Colonic mucosa (tissue), 4 donors: ENCODE measurements at regions not wholly inside any gene's neighbourhood (a gene's known extent, or its start where the extent isn't known, plus 50 kb on each side); places are given as distances from the start of the nearest gene placed in this dataset.

Experiments used
- DNase-seq: peaks from one replicate; pipeline ENCODE4 v3.0.0-alpha.2; 2020
- H3K27ac ChIP-seq: fragments of 200-600 bp; one replicate; pipeline ENCODE4 v1.8.0; 2021
- H3K27me3 ChIP-seq: fragments of 200-600 bp; one replicate; pipeline ENCODE4 v1.8.0; 2021
- H3K36me3 ChIP-seq: fragments of 200-600 bp; one replicate; pipeline ENCODE4 v1.8.0; 2021
- H3K4me1 ChIP-seq: fragments of 200-600 bp; one replicate; pipeline ENCODE4 v1.8.0; 2021; ENCODE audit warnings: mild to moderate bottlenecking
- H3K4me3 ChIP-seq: fragments of 200-600 bp; one replicate; pipeline ENCODE4 v1.8.0; 2021
- H3K9ac ChIP-seq, 2 donors: one replicate each; pipeline ENCODE4 v1.7.0; 2013; ENCODE audit warnings: control low read depth in 2 of 2, low read depth in 2 of 2, low read length in 2 of 2
- H3K9me3 ChIP-seq: fragments of 200-600 bp; one replicate; pipeline ENCODE4 v1.8.0; 2021
- intact Hi-C: fragments of 100-400 bp; cut with DNase I; formaldehyde crosslinking; loops from one replicate; pipeline ENCODE4 v1.14.1; 2022
- TF ChIP-seq, protein P1 (sequence below): fragments of 200-600 bp; IDR thresholded peaks from one replicate; pipeline ENCODE4 v1.8.0; 2022; ENCODE audit warnings: antibody characterized with exemption, mild to moderate bottlenecking
- donor health status: healthy.
- donor health status: DM: no; HTN: no; CAD: no.
- donor health status: DM: no; HTN: no; CAD: no.

DNA sequence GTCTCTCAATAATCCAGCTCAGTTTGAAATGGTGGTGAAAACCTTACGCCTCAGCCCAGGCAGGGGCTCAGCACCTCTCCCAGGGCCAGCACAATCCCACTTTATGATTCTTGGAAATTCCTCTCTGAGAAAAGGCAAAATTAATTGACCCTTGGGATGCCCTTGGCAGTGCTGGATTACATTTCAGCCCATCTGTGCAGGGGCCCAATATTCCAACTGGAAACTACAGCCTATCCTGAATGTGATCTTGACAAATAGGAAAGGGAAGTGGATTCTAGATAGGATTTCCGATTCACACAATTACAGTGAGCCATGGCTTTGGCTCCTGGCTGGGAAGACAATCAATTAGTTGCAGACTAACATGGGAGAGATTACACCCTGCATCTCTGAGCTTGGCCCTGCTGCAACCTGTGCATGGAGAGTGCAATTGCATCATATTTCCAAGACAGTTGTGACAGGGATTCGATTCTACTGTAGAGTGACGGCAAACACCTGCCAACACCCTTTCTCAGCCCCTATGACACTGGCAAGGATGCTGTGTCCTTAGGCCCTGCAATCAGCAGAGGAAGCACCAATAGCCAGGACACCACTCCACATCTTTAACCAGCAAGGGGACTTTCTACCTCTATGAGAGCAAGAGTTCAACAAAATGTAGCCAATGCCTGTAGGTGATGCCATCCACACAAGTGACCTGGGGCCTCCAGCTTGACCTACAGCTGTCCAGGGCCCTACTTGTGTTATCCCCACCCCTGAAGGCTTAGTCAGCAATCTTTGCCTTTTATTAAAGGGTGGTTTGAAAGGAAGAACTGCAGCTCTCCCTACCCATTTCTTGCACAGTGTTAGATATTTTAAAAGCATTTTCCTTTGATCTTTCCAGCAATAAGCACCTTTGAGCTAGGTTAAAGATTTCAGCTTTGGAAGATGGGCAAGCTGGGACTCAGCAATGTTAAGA lies 187.2 kb upstream of the HS6ST1 start:
- Histone ChIP-seq H3K9ac (no peak overlapping the region), H3K27me3 (no peaks in the 10 kb centered on the region), H3K4me1 (no peaks in the 10 kb centered on the region), H3K36me3 (no peaks in the 10 kb centered on the region), H3K4me3 (no peak overlapping the region), H3K27ac (no peak overlapping the region), H3K9me3 (no peaks in the 10 kb centered on the region)
- DNase-seq: no peak
- intact Hi-C loops: no loop called here
- TF ChIP-seq, protein P1, sequence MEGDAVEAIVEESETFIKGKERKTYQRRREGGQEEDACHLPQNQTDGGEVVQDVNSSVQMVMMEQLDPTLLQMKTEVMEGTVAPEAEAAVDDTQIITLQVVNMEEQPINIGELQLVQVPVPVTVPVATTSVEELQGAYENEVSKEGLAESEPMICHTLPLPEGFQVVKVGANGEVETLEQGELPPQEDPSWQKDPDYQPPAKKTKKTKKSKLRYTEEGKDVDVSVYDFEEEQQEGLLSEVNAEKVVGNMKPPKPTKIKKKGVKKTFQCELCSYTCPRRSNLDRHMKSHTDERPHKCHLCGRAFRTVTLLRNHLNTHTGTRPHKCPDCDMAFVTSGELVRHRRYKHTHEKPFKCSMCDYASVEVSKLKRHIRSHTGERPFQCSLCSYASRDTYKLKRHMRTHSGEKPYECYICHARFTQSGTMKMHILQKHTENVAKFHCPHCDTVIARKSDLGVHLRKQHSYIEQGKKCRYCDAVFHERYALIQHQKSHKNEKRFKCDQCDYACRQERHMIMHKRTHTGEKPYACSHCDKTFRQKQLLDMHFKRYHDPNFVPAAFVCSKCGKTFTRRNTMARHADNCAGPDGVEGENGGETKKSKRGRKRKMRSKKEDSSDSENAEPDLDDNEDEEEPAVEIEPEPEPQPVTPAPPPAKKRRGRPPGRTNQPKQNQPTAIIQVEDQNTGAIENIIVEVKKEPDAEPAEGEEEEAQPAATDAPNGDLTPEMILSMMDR: no peak

DNA sequence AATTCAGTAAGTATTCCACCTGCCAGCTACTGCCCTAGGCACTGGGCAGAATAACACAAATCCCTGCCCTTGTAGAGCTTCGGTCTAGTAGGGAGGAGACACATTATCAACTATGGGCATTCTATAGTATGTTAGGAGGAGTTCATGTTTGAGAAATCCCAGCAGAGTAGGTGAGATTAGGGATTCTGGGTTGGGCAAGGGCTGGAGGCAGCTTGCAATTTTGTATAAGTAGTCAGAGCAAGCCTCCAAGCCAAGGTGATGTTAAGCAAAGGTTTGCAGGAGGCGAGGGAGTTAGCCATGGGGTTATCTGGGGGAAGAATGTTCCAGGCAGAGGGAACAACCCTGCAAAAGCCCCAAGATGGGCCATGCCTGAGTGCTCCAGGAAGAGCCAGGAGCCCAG lies 187.9 kb upstream of the HS6ST1 start:
- H3K4me1 ChIP-seq: no peaks in the 10 kb centered on the region
- no peak overlapping the region for H3K9ac ChIP-seq
- H3K36me3 ChIP-seq: no peaks in the 10 kb centered on the region
- H3K27ac ChIP-seq: no peak overlapping the region
- no peaks in the 10 kb centered on the region for H3K9me3 ChIP-seq
- no peak overlapping the region for H3K4me3 ChIP-seq
- H3K27me3 ChIP-seq: no peaks in the 10 kb centered on the region
- intact Hi-C loops: no loop called here
- DNase-seq: no peak
- TF ChIP-seq, protein P1: no peak

DNA sequence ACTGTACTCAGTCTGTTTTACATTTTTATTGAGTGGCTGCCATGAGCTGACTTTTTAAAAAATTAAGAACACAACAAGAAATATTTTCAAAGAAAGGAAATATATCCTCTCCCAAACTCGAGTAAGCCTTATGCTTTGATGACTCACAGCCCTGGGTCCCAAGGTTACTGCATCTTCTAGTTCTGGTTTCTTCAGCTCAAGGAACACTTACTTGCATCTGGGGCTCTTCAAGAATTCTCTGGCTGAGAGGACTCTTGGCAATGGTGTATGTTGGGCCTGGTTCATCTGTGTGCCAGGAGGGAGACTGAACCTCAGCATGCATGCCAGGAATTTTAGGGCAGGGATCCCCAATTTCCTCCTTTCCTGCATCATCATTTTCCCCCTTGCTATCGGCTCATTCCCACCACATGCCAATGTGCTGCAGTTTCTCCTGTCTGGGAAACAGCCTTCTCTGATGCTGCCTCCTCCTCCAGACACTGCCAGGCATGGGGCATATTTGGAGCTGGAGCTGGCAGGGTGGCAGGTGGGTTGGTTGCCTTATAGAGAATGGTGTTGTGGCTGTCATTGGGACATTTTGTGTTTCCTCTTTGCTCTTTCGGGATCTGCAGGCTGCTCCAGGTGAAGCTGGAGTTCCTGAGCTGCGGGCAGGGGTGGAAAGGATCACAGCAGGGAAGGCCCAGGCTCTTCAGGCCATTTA lies 192.2 kb upstream of the HS6ST1 start:
- Histone ChIP-seq H3K4me1 (no peaks in the 10 kb centered on the region), H3K27me3 (no peaks in the 10 kb centered on the region), H3K36me3 (no peaks in the 10 kb centered on the region), H3K4me3 (no peak overlapping the region), H3K9me3 (no peaks in the 10 kb centered on the region), H3K27ac (no peak overlapping the region), H3K9ac (no peak overlapping the region)
- TF ChIP-seq, protein P1: no peak
- intact Hi-C loops: no loop called here
- DNase-seq: no peak

DNA sequence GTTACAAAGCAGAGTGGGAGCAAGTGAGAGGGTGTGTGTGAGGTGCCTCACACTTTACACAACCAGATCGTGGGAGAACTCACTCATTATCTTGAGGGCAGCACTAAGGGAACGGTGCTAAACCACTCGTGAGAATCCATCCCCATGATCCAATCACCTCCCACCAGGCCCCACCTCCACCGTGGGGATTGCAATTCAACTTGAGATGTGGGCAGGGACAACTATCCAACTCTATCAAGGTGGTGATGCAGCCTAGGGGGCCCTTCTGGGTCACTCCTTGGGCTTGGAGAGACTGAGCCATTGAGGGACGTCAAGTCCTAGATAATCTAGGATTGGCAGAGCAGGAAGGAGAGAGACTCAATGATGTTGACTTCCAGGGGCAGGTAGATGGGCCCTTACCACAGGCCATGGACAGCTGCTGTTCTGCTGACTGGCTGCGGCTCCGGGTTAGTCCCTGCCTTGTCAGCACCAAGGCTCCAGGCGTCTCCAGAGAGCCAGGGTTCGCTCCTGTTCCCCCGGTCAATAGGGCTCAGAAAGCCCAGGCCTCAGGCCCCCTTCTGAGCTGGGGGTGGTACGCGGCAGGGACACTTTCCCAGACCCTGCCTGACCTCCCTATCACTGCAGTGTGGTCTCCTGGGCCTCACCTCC lies 193.2 kb upstream of the HS6ST1 start:
- H3K9ac ChIP-seq: no peak overlapping the region
- TF ChIP-seq, protein P1: no peak
- no peaks in the 10 kb centered on the region for H3K36me3 ChIP-seq
- no peak for DNase-seq
- H3K4me3 ChIP-seq: no peak overlapping the region
- no peak overlapping the region for H3K27ac ChIP-seq
- no peaks in the 10 kb centered on the region for H3K4me1 ChIP-seq
- intact Hi-C loops: no loop called here
- H3K27me3 ChIP-seq: no peaks in the 10 kb centered on the region
- no peaks in the 10 kb centered on the region for H3K9me3 ChIP-seq

DNA sequence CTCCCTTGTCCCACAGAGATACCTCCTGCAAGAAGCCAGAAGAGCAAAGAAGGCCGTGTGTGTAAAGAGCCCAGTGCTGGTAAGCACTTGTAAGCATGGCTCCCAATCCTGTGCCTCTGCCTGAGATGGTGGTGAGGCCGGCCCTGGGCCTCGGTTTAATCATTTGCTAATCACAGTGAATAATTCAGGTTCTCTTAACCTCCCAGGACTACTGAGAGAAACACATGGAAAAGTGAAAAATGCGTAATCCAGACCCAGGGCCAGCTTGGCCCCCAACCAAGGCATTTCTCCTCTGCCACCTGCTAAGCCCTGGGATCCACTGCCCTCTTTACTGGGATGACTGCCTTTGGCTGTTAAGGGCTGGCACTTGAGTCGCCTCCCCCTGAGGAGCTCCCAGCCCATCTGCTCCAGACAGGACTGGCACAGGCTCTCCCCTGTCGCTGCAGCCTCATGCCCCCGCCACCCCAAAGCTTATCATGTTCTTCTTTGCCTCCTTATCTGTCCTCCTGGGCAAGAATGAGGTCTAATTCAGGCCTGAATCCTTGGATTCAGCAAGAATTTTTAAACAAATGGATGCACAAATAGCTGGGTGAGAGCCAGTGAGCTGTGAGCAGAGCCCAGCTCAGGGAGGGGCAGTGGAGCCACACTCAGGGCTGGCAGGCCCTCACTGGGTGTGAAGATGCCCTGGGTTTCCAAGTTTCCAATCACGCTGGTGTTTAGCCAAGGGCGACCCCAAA lies 193.9 kb upstream of the HS6ST1 start:
- Histone ChIP-seq H3K9me3 (no peaks in the 10 kb centered on the region), H3K36me3 (no peaks in the 10 kb centered on the region), H3K4me1 (no peaks in the 10 kb centered on the region), H3K27me3 (no peaks in the 10 kb centered on the region), H3K27ac (no peak overlapping the region), H3K4me3 (no peak overlapping the region), H3K9ac (no peak overlapping the region)
- intact Hi-C loops: no loop called here
- TF ChIP-seq, protein P1: no peak
- DNase-seq: no peak
